GM12865 (cell line): ENCODE measurements at regions not wholly inside any gene's neighbourhood (a gene's known extent, or its start where the extent isn't known, plus 50 kb on each side); places are given as distances from the start of the nearest gene placed in this dataset.
A peak's percentile ranks its signal among the peaks of the same experiment; 100 is the strongest.

Experiments used
- DNase-seq: peaks from one replicate; pipeline ENCODE4 v3.0.0; 2010; ENCODE audit warnings: low read depth
- H3K4me3 ChIP-seq: 2 replicates; pipeline ENCODE4 v1.5.1; 2011; ENCODE audit warnings: mild to moderate bottlenecking, low read depth, low read length, control low read depth
- CTCF ChIP-seq: IDR thresholded peaks from 2 replicates; pipeline ENCODE4 v1.5.1; 2011; ENCODE audit warnings: low read length, control low read depth, low read depth, inconsistent platforms; ENCODE audit not compliant: insufficient read depth; ENCODE audit errors: missing control alignments

GRCh38 chr14:25134184-25134583 lies 84.2 kb upstream of the STXBP6 start:
- H3K4me3 ChIP-seq: no peak overlapping the region
- TF ChIP-seq CTCF: no peak
- DNase-seq: no peak

- DNase-seq: peak; percentile 60
- peak; percentile 78 for TF ChIP-seq CTCF
- no peak overlapping the region for H3K4me3 ChIP-seq
Observed at GRCh38 chr14:25132732-25133422, 82.9 kb upstream of the STXBP6 start.

DNA sequence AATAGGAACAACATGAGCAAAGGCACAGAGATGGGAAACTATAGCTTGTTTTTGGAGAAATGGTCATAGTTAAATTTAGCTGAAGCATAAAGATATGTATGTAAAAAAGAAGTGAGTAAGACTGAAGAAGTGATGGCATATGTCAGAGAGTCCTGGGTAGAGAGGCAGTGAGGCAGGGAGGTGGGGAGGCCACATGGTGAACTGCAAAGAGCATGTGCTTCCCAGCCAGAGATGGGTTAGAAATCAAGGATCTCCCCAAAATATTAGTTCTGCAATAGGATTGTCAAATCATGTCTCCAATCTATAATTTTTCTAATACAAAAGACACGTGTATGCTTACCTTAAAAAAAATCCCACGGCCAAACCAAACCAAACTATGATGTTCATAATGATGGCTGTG lies 82.1 kb upstream of the STXBP6 start:
- TF ChIP-seq CTCF: no peak
- no peak for DNase-seq
- no peak overlapping the region for H3K4me3 ChIP-seq

DNA sequence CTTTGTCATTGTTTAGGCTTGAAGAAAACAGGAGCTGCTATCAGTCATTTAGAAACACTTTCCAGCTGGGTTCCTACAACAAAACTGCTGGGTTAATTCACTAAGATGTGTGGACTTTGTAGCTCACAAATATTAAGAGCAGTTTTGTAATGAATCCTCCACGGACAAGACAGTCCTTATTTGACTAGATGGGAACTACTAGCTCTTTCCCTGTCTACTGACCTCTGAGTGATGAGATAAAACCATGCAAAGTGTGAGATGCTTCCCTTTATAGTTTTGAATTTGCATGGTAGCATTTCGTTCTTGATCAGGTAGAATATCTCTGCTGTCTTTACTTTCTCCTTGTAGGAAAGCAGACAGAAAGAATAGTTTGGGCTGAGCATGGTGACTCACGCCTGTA lies 72.9 kb upstream of the STXBP6 start:
- H3K4me3 ChIP-seq: no peak overlapping the region
- no peak for TF ChIP-seq CTCF
- DNase-seq: no peak

DNA sequence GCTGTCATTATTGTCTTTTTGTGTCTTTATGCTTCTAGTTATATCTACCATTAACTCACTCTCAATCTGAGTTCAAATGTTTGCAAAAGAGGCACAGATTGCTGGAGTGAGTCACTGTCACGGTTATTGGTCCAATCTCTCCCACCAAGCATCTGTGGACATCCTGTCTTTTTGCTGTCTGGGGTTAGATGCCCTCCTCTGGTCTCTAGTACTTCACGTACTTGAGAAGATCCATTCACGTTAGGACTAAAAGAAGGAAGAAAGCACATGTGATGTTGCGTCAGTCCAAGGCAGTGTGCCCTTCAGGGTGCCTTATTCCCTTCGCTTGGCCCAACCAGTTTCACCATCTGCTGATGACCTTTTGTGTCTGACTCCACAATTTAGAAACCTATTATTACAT lies 72.3 kb upstream of the STXBP6 start:
- no peak for TF ChIP-seq CTCF
- no peak overlapping the region for H3K4me3 ChIP-seq
- DNase-seq: no peak

- no peak for DNase-seq
- H3K4me3 ChIP-seq: no peak overlapping the region
- TF ChIP-seq CTCF: no peak
Observed at GRCh38 chr14:25121337-25122129, 71.6 kb upstream of the STXBP6 start.
